ENCODE measurements at regions not wholly inside any gene's neighbourhood (a gene's known extent, or its start where the extent isn't known, plus 50 kb on each side); places are given as distances from the start of the nearest gene placed in this dataset.

DNA sequence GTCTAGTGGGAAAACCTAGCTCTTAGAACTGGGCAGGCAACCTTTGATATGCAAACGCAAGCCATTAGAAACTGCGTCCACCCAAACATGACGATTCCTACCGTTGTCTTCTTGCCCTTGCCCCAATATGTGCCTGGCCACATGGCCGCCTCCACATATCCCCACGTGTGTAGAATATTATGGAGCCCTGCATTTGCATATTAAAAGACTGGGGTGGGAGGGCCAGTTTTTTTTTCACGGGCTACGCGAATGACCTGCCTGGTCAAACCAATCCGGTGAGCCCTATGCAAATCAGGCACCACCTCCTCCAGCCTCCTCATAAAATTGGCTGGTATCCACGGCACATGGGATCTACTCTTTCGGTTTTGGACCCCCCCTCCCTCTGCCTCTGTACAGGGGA lies 381.0 kb upstream of the RGMA start:
- TF ChIP-seq, protein P1, sequence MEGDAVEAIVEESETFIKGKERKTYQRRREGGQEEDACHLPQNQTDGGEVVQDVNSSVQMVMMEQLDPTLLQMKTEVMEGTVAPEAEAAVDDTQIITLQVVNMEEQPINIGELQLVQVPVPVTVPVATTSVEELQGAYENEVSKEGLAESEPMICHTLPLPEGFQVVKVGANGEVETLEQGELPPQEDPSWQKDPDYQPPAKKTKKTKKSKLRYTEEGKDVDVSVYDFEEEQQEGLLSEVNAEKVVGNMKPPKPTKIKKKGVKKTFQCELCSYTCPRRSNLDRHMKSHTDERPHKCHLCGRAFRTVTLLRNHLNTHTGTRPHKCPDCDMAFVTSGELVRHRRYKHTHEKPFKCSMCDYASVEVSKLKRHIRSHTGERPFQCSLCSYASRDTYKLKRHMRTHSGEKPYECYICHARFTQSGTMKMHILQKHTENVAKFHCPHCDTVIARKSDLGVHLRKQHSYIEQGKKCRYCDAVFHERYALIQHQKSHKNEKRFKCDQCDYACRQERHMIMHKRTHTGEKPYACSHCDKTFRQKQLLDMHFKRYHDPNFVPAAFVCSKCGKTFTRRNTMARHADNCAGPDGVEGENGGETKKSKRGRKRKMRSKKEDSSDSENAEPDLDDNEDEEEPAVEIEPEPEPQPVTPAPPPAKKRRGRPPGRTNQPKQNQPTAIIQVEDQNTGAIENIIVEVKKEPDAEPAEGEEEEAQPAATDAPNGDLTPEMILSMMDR (IDR thresholded peaks at IDR 0.05; ENCODE audit: insufficient read depth, low read depth, low read length): no peak
- Histone ChIP-seq H3K9ac (ENCODE audit: low read length) (no peak overlapping the region), H3K4me2 (ENCODE audit: low read length) (no peak overlapping the region), H3K36me3 (ENCODE audit: insufficient read depth, low read length) (no peaks in the 10 kb centered on the region), H3K27ac (ENCODE audit: low read depth, low read length) (no peak overlapping the region), H2AFZ (ENCODE audit: low read depth, low read length) (no peak overlapping the region), H3K4me3 (ENCODE audit: insufficient read depth, low read depth, low read length) (no peak overlapping the region), H3K9me3 (ENCODE audit: insufficient read depth, low read depth, low read length) (no peaks in the 10 kb centered on the region), H3K4me1 (ENCODE audit: insufficient read depth, low read length) (no peaks in the 10 kb centered on the region), H4K20me1 (ENCODE audit: insufficient read depth, low read length) (no peaks in the 10 kb centered on the region), H3K27me3 (ENCODE audit: insufficient read depth, low read length) (no peaks in the 10 kb centered on the region), H3K79me2 (ENCODE audit: insufficient read depth, low read length) (no peaks in the 10 kb centered on the region)
- DNase-seq (ENCODE audit: low read depth) (no peak), FAIRE-seq (no peak)
- Mint-ChIP-seq H3K4me3 (ENCODE audit: unreplicated experiment) (no peak overlapping the region), H3K4me1 (ENCODE audit: low read depth, unreplicated experiment) (no peaks in the 10 kb centered on the region), H3K27ac (ENCODE audit: unreplicated experiment) (no peak overlapping the region), H3K36me3 (ENCODE audit: low read depth, unreplicated experiment) (no peaks in the 10 kb centered on the region), H3K27me3 (ENCODE audit: low read depth, unreplicated experiment) (peaks cover 5% of the 10 kb centered on the region), H3K9me3 (ENCODE audit: unreplicated experiment) (no peaks in the 10 kb centered on the region)

DNA sequence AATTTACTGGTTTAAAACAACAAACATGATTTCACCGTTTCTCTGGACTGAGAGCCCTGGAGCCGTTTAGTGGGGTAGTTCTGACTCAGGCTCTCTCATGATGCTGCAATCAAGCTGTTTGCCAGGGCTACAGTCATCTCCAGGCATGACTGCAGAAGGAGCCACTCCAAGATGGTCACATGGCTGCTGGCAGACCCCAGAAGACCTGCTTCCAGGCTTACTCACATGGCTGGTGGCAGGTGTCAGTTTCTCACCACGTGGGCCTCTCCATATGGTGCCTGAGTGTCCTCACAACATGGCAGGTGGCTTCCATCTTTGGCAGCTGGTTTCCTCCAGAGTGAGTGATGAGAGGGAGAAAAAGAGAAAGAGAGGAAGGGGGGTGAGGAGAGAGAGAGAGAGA lies 378.3 kb upstream of the RGMA start:
- Histone ChIP-seq H3K4me2 (ENCODE audit: low read length) (no peak overlapping the region), H2AFZ (ENCODE audit: low read depth, low read length) (no peak overlapping the region), H3K27ac (ENCODE audit: low read depth, low read length) (no peak overlapping the region), H3K4me1 (ENCODE audit: insufficient read depth, low read length) (no peaks in the 10 kb centered on the region), H3K27me3 (ENCODE audit: insufficient read depth, low read length) (no peaks in the 10 kb centered on the region), H3K4me3 (ENCODE audit: insufficient read depth, low read depth, low read length) (no peak overlapping the region), H3K9ac (ENCODE audit: low read length) (no peak overlapping the region), H3K36me3 (ENCODE audit: insufficient read depth, low read length) (no peaks in the 10 kb centered on the region), H3K79me2 (ENCODE audit: insufficient read depth, low read length) (no peaks in the 10 kb centered on the region), H4K20me1 (ENCODE audit: insufficient read depth, low read length) (no peaks in the 10 kb centered on the region), H3K9me3 (ENCODE audit: insufficient read depth, low read depth, low read length) (no peaks in the 10 kb centered on the region)
- Mint-ChIP-seq H3K4me1 (ENCODE audit: low read depth, unreplicated experiment) (no peaks in the 10 kb centered on the region), H3K27ac (ENCODE audit: unreplicated experiment) (no peak overlapping the region), H3K27me3 (ENCODE audit: low read depth, unreplicated experiment) (peaks cover 11% of the 10 kb centered on the region), H3K4me3 (ENCODE audit: unreplicated experiment) (no peak overlapping the region), H3K9me3 (ENCODE audit: unreplicated experiment) (no peaks in the 10 kb centered on the region), H3K36me3 (ENCODE audit: low read depth, unreplicated experiment) (no peaks in the 10 kb centered on the region)
- no peak for TF ChIP-seq EZH2 (IDR thresholded peaks at IDR 0.05; ENCODE audit: insufficient read depth, low read length)
- TF ChIP-seq, protein P1 (IDR thresholded peaks at IDR 0.05; ENCODE audit: insufficient read depth, low read depth, low read length): no peak
- FAIRE-seq (no peak), DNase-seq (ENCODE audit: low read depth) (peak; percentile 58)

DNA sequence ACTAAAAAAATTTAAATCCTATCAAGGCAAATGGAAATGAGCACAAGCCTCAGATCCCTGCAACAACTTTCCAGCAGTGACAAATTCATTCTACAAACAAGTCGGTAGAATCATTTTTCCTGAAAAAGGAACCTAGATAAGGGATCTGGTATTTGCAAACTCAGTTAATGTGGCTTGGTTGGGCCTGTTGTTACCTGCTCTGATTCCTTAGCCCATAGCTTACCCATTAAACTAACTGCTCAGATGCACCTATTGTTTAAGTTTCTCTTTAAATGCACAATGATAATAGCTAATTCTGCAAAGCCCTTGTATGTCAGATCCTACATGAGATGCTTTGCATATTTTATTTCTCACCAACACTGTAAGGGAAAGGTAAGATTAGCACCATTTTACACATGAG lies 377.4 kb upstream of the RGMA start:
- H3K9ac ChIP-seq (ENCODE audit: low read length): no peak overlapping the region
- no peak overlapping the region for H2AFZ ChIP-seq (ENCODE audit: low read depth, low read length)
- H3K4me3 Mint-ChIP-seq (ENCODE audit: unreplicated experiment): no peak overlapping the region
- FAIRE-seq (no peak), DNase-seq (ENCODE audit: low read depth) (no peak)
- no peaks in the 10 kb centered on the region for H3K27me3 ChIP-seq (ENCODE audit: insufficient read depth, low read length)
- no peaks in the 10 kb centered on the region for H3K9me3 ChIP-seq (ENCODE audit: insufficient read depth, low read depth, low read length)
- H4K20me1 ChIP-seq (ENCODE audit: insufficient read depth, low read length): no peaks in the 10 kb centered on the region
- peaks cover 3% of the 10 kb centered on the region for H3K4me1 Mint-ChIP-seq (ENCODE audit: low read depth, unreplicated experiment)
- H3K27ac Mint-ChIP-seq (ENCODE audit: unreplicated experiment): no peak overlapping the region
- no peaks in the 10 kb centered on the region for H3K36me3 Mint-ChIP-seq (ENCODE audit: low read depth, unreplicated experiment)
- no peak overlapping the region for H3K4me2 ChIP-seq (ENCODE audit: low read length)
- H3K27me3 Mint-ChIP-seq (ENCODE audit: low read depth, unreplicated experiment): peaks cover 16% of the 10 kb centered on the region
- H3K36me3 ChIP-seq (ENCODE audit: insufficient read depth, low read length): no peaks in the 10 kb centered on the region
- H3K79me2 ChIP-seq (ENCODE audit: insufficient read depth, low read length): no peaks in the 10 kb centered on the region
- TF ChIP-seq, protein P1 (IDR thresholded peaks at IDR 0.05; ENCODE audit: insufficient read depth, low read depth, low read length): no peak
- TF ChIP-seq EZH2 (IDR thresholded peaks at IDR 0.05; ENCODE audit: insufficient read depth, low read length): no peak
- peaks cover under 1% of the 10 kb centered on the region for H3K9me3 Mint-ChIP-seq (ENCODE audit: unreplicated experiment)
- no peaks in the 10 kb centered on the region for H3K4me1 ChIP-seq (ENCODE audit: insufficient read depth, low read length)
- H3K4me3 ChIP-seq (ENCODE audit: insufficient read depth, low read depth, low read length): no peak overlapping the region
- H3K27ac ChIP-seq (ENCODE audit: low read depth, low read length): no peak overlapping the region
